Astrocyte (in vitro differentiated cells and primary cell): ENCODE measurements at regions not wholly inside any gene's neighbourhood (a gene's known extent, or its start where the extent isn't known, plus 50 kb on each side); places are given as distances from the start of the nearest gene placed in this dataset.

Experiments
- DNase-seq: peaks from one replicate; pipeline ENCODE4 v3.0.0-alpha.2; 2010; ENCODE audit warnings: low read depth
- FAIRE-seq: peaks from 2 replicates; lab custom pipeline; 2011; peaks lifted over from hg19 to GRCh38; lab: Jason Lieb, UNC
- H2AFZ ChIP-seq: 2 replicates; pipeline ENCODE4 v1.6.0; 2012; ENCODE audit warnings: low read depth, low read length, inconsistent platforms
- H3K27ac ChIP-seq: 2 replicates; pipeline ENCODE4 v1.5.1; 2011; ENCODE audit warnings: low read depth, low read length, inconsistent platforms
- H3K27me3 ChIP-seq: 2 replicates; pipeline ENCODE4 v1.6.0; 2011; ENCODE audit warnings: low read length, inconsistent platforms; ENCODE audit not compliant: insufficient read depth
- H3K36me3 ChIP-seq: 2 replicates; pipeline ENCODE4 v1.5.1; 2011; ENCODE audit warnings: low read length, inconsistent platforms; ENCODE audit not compliant: insufficient read depth
- H3K4me1 ChIP-seq: 2 replicates; pipeline ENCODE4 v1.5.1; 2011; ENCODE audit warnings: low read length, inconsistent platforms; ENCODE audit not compliant: insufficient read depth
- H3K4me2 ChIP-seq: 2 replicates; pipeline ENCODE4 v1.6.0; 2012; ENCODE audit warnings: low read length, inconsistent platforms
- H3K4me3 ChIP-seq: 2 replicates; pipeline ENCODE4 v1.5.1; 2011; ENCODE audit warnings: low read depth, mild to moderate bottlenecking, low read length, inconsistent platforms; ENCODE audit not compliant: insufficient read depth
- H3K79me2 ChIP-seq: 2 replicates; pipeline ENCODE4 v1.6.0; 2012; ENCODE audit warnings: mild to moderate bottlenecking, low read length, inconsistent platforms; ENCODE audit not compliant: insufficient read depth
- H3K9ac ChIP-seq: 2 replicates; pipeline ENCODE4 v1.6.0; 2012; ENCODE audit warnings: mild to moderate bottlenecking, low read length, inconsistent platforms
- H3K9me3 ChIP-seq: 2 replicates; pipeline ENCODE4 v1.5.1; 2012; ENCODE audit warnings: low read depth, mild to moderate bottlenecking, low read length, inconsistent platforms; ENCODE audit not compliant: insufficient read depth
- H4K20me1 ChIP-seq: 2 replicates; pipeline ENCODE4 v1.6.0; 2012; ENCODE audit warnings: low read length, inconsistent platforms; ENCODE audit not compliant: insufficient read depth
- H3K27ac Mint-ChIP-seq: one replicate; pipeline ENCODE4 v1.8.0; 2021; ENCODE audit warnings: mild to moderate bottlenecking, mixed read lengths; ENCODE audit not compliant: unreplicated experiment
- H3K27me3 Mint-ChIP-seq: one replicate; pipeline ENCODE4 v1.8.0; 2021; ENCODE audit warnings: low read depth, mixed read lengths; ENCODE audit not compliant: unreplicated experiment
- H3K36me3 Mint-ChIP-seq: one replicate; pipeline ENCODE4 v1.8.0; 2021; ENCODE audit warnings: low read depth, mixed read lengths; ENCODE audit not compliant: unreplicated experiment
- H3K4me1 Mint-ChIP-seq: one replicate; pipeline ENCODE4 v1.8.0; 2021; ENCODE audit warnings: low read depth, mixed read lengths; ENCODE audit not compliant: unreplicated experiment
- H3K4me3 Mint-ChIP-seq: one replicate; pipeline ENCODE4 v1.8.0; 2021; ENCODE audit warnings: mild to moderate bottlenecking, moderate library complexity, mixed read lengths; ENCODE audit not compliant: unreplicated experiment
- H3K9me3 Mint-ChIP-seq: one replicate; pipeline ENCODE4 v1.8.0; 2021; ENCODE audit warnings: mild to moderate bottlenecking, mixed read lengths; ENCODE audit not compliant: unreplicated experiment
- EZH2 ChIP-seq: IDR thresholded peaks from 2 replicates; pipeline ENCODE4 v1.6.1; 2012; ENCODE audit warnings: mild to moderate bottlenecking, low read length, inconsistent platforms; ENCODE audit not compliant: insufficient read depth
- TF ChIP-seq, protein P1 (sequence below): IDR thresholded peaks from 2 replicates; pipeline ENCODE4 v1.5.1; 2011; ENCODE audit warnings: low read depth, mild to moderate bottlenecking, inconsistent platforms, low read length, moderate library complexity; ENCODE audit not compliant: insufficient read depth

GRCh38 chr4:12053556-12053955, 624.9 kb upstream of the HS3ST1 start:
- TF ChIP-seq EZH2: no peak
- peaks cover 4% of the 10 kb centered on the region for H3K4me1 Mint-ChIP-seq
- no peak overlapping the region for H3K4me3 Mint-ChIP-seq
- no peaks in the 10 kb centered on the region for H3K36me3 Mint-ChIP-seq
- FAIRE-seq (no peak), DNase-seq (no peak)
- H3K9me3 Mint-ChIP-seq: no peaks in the 10 kb centered on the region
- no peaks in the 10 kb centered on the region for H3K36me3 ChIP-seq
- H3K9ac ChIP-seq: no peak overlapping the region
- no peak overlapping the region for H3K27ac ChIP-seq
- no peaks in the 10 kb centered on the region for H4K20me1 ChIP-seq
- no peak overlapping the region for H3K4me2 ChIP-seq
- no peaks in the 10 kb centered on the region for H3K27me3 ChIP-seq
- no peak overlapping the region for H3K4me3 ChIP-seq
- H3K9me3 ChIP-seq: peaks cover 3% of the 10 kb centered on the region
- H2AFZ ChIP-seq: no peak overlapping the region
- H3K4me1 ChIP-seq: no peaks in the 10 kb centered on the region
- H3K27ac Mint-ChIP-seq: no peak overlapping the region
- H3K27me3 Mint-ChIP-seq: no peaks in the 10 kb centered on the region
- no peaks in the 10 kb centered on the region for H3K79me2 ChIP-seq

GRCh38 chr4:12050357-12050756, 621.7 kb upstream of the HS3ST1 start:
- no peaks in the 10 kb centered on the region for H3K36me3 Mint-ChIP-seq
- no peak overlapping the region for H3K27ac Mint-ChIP-seq
- Histone ChIP-seq H3K4me3 (no peak overlapping the region), H2AFZ (no peak overlapping the region), H4K20me1 (no peaks in the 10 kb centered on the region), H3K27me3 (no peaks in the 10 kb centered on the region), H3K79me2 (no peaks in the 10 kb centered on the region), H3K27ac (no peak overlapping the region), H3K9me3 (peaks cover 3% of the 10 kb centered on the region), H3K4me2 (no peak overlapping the region), H3K36me3 (no peaks in the 10 kb centered on the region), H3K4me1 (no peaks in the 10 kb centered on the region), H3K9ac (no peak overlapping the region)
- no peak overlapping the region for H3K4me3 Mint-ChIP-seq
- TF ChIP-seq, protein P1, sequence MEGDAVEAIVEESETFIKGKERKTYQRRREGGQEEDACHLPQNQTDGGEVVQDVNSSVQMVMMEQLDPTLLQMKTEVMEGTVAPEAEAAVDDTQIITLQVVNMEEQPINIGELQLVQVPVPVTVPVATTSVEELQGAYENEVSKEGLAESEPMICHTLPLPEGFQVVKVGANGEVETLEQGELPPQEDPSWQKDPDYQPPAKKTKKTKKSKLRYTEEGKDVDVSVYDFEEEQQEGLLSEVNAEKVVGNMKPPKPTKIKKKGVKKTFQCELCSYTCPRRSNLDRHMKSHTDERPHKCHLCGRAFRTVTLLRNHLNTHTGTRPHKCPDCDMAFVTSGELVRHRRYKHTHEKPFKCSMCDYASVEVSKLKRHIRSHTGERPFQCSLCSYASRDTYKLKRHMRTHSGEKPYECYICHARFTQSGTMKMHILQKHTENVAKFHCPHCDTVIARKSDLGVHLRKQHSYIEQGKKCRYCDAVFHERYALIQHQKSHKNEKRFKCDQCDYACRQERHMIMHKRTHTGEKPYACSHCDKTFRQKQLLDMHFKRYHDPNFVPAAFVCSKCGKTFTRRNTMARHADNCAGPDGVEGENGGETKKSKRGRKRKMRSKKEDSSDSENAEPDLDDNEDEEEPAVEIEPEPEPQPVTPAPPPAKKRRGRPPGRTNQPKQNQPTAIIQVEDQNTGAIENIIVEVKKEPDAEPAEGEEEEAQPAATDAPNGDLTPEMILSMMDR: no peak
- no peak for TF ChIP-seq EZH2
- no peaks in the 10 kb centered on the region for H3K9me3 Mint-ChIP-seq
- DNase-seq (no peak), FAIRE-seq (no peak)
- H3K4me1 Mint-ChIP-seq: no peaks in the 10 kb centered on the region
- H3K27me3 Mint-ChIP-seq: no peaks in the 10 kb centered on the region

DNA sequence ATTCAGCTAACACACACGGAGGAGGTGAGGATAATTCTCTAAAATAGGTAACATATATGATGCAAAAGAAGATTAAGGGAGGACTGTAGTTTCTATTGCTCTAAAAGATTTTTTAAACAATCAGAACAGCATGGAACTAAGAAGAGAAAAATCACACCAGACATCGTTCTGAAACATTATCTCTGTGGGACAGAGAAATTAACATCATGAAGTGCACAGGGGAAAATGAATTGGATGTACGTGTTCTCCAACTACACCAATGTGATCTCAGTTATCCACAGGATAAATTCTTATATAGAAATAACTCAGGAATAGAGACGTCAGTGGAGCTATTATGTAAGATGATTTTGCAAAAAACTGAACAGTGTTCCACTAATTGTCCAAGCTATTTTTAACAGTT, 614.1 kb upstream of the HS3ST1 start:
- Mint-ChIP-seq H3K9me3 (peaks cover 7% of the 10 kb centered on the region), H3K27ac (no peak overlapping the region), H3K27me3 (no peaks in the 10 kb centered on the region), H3K4me1 (no peaks in the 10 kb centered on the region), H3K36me3 (no peaks in the 10 kb centered on the region), H3K4me3 (no peak overlapping the region)
- Histone ChIP-seq H3K4me3 (no peak overlapping the region), H3K27me3 (no peaks in the 10 kb centered on the region), H3K4me2 (no peak overlapping the region), H3K9me3 (no peaks in the 10 kb centered on the region), H3K79me2 (no peaks in the 10 kb centered on the region), H4K20me1 (no peaks in the 10 kb centered on the region), H3K4me1 (no peaks in the 10 kb centered on the region), H3K27ac (no peak overlapping the region), H2AFZ (no peak overlapping the region), H3K36me3 (no peaks in the 10 kb centered on the region), H3K9ac (no peak overlapping the region)
- DNase-seq (no peak), FAIRE-seq (no peak)
- TF ChIP-seq EZH2: no peak
- TF ChIP-seq, protein P1: no peak
